ENCODE measurements at regions not wholly inside any gene's neighbourhood (a gene's known extent, or its start where the extent isn't known, plus 50 kb on each side); places are given as distances from the start of the nearest gene placed in this dataset.
"Not testable (repeated sequence)": the region's sequence is repeated elsewhere in the genome, so short reads cannot be mapped to it uniquely, and the experiment has no call there.

- Histone ChIP-seq H3K27ac (ENCODE audit: low read depth, low read length) (no peak overlapping the region), H3K14ac (ENCODE audit: low read length) (no peak overlapping the region), H3K9ac (ENCODE audit: low read length) (no peak overlapping the region), H2BK12ac (ENCODE audit: low read length) (no peak overlapping the region), H3K4me3 (ENCODE audit: low read depth, low read length) (no peak overlapping the region), H2BK120ac (ENCODE audit: insufficient read depth, low read length, poor library complexity) (no peak overlapping the region), H3K4ac (ENCODE audit: low read depth, low read length) (no peak overlapping the region), H3K27me3 (ENCODE audit: insufficient read depth, low read length) (no peaks in the 10 kb centered on the region), H3K4me2 (ENCODE audit: low read length) (no peak overlapping the region), H3K36me3 (ENCODE audit: control insufficient read depth in 1 of 2, insufficient read depth in 2 of 2, low read length in 2 of 2) (no peaks in the 10 kb centered on the region), H3K79me1 (ENCODE audit: low read length) (no peaks in the 10 kb centered on the region), H2AFZ (ENCODE audit: insufficient read depth, low read length, poor library complexity) (no peak overlapping the region), H3K79me2 (ENCODE audit: control insufficient read depth, insufficient read depth, low read length, poor library complexity) (no peaks in the 10 kb centered on the region), H2BK5ac (ENCODE audit: low read depth, low read length, poor library complexity) (no peak overlapping the region), H3K4me1 (ENCODE audit: control insufficient read depth in 1 of 2, insufficient read depth in 2 of 2, low read length in 2 of 2) (no peaks in the 10 kb centered on the region), H3K23ac (ENCODE audit: low read length) (no peak overlapping the region), H2AK5ac (ENCODE audit: low read length) (no peak overlapping the region), H4K91ac (ENCODE audit: low read depth, low read length) (no peak overlapping the region), H3K18ac (ENCODE audit: low read length) (no peak overlapping the region), H4K8ac (ENCODE audit: low read depth, low read length) (no peak overlapping the region), H4K12ac (ENCODE audit: low read depth, low read length) (no peak overlapping the region), H3K9me3 (ENCODE audit: insufficient read depth, low read depth, low read length) (no peaks in the 10 kb centered on the region)
- no peak for DNase-seq
- no CpG with 5 or more reads among the region's 2 CpGs for WGBS (ENCODE audit: extremely low coverage, insufficient coverage, insufficient read length)
Measured at GRCh38 chr7:106744563-106745091, 83.7 kb upstream of the CCDC71L start.

- H2BK120ac ChIP-seq (ENCODE audit: insufficient read depth, low read length, poor library complexity); H3K79me1 ChIP-seq (ENCODE audit: low read length); H2BK5ac ChIP-seq (ENCODE audit: low read depth, low read length, poor library complexity); H4K91ac ChIP-seq (ENCODE audit: low read depth, low read length); H3K4me2 ChIP-seq (ENCODE audit: low read length); H3K9ac ChIP-seq (ENCODE audit: low read length); H4K12ac ChIP-seq (ENCODE audit: low read depth, low read length); H3K4me3 ChIP-seq (ENCODE audit: low read depth, low read length); H3K9me3 ChIP-seq (ENCODE audit: insufficient read depth, low read depth, low read length); H3K14ac ChIP-seq (ENCODE audit: low read length); H2BK12ac ChIP-seq (ENCODE audit: low read length); DNase-seq; H2AFZ ChIP-seq (ENCODE audit: insufficient read depth, low read length, poor library complexity); H3K27me3 ChIP-seq (ENCODE audit: insufficient read depth, low read length); H2AK5ac ChIP-seq (ENCODE audit: low read length); H3K36me3 ChIP-seq (ENCODE audit: control insufficient read depth in 1 of 2, insufficient read depth in 2 of 2, low read length in 2 of 2); H3K23ac ChIP-seq (ENCODE audit: low read length); H3K4ac ChIP-seq (ENCODE audit: low read depth, low read length); H4K8ac ChIP-seq (ENCODE audit: low read depth, low read length); H3K18ac ChIP-seq (ENCODE audit: low read length); H3K27ac ChIP-seq (ENCODE audit: low read depth, low read length); H3K79me2 ChIP-seq (ENCODE audit: control insufficient read depth, insufficient read depth, low read length, poor library complexity); H3K4me1 ChIP-seq (ENCODE audit: control insufficient read depth in 1 of 2, insufficient read depth in 2 of 2, low read length in 2 of 2): not testable (repeated sequence)
- WGBS (ENCODE audit: extremely low coverage, insufficient coverage, insufficient read length): no CpG with 5 or more reads among the region's 2 CpGs
Measured at GRCh38 chr7:106747301-106747700, 86.3 kb upstream of the CCDC71L start.

- H2AK5ac ChIP-seq (ENCODE audit: low read length): no peak overlapping the region
- H2BK5ac ChIP-seq (ENCODE audit: low read depth, low read length, poor library complexity): no peak overlapping the region
- H3K27me3 ChIP-seq (ENCODE audit: insufficient read depth, low read length): no peaks in the 10 kb centered on the region
- no peak overlapping the region for H3K27ac ChIP-seq (ENCODE audit: low read depth, low read length)
- no peaks in the 10 kb centered on the region for H3K9me3 ChIP-seq (ENCODE audit: insufficient read depth, low read depth, low read length)
- no peaks in the 10 kb centered on the region for H3K79me2 ChIP-seq (ENCODE audit: control insufficient read depth, insufficient read depth, low read length, poor library complexity)
- no peaks in the 10 kb centered on the region for H3K4me1 ChIP-seq (ENCODE audit: control insufficient read depth in 1 of 2, insufficient read depth in 2 of 2, low read length in 2 of 2)
- H4K91ac ChIP-seq (ENCODE audit: low read depth, low read length): no peak overlapping the region
- no peaks in the 10 kb centered on the region for H3K36me3 ChIP-seq (ENCODE audit: control insufficient read depth in 1 of 2, insufficient read depth in 2 of 2, low read length in 2 of 2)
- WGBS (ENCODE audit: extremely low coverage, insufficient coverage, insufficient read length): no CpG with 5 or more reads among the region's 2 CpGs
- H2AFZ ChIP-seq (ENCODE audit: insufficient read depth, low read length, poor library complexity): no peak overlapping the region
- H3K18ac ChIP-seq (ENCODE audit: low read length): no peak overlapping the region
- no peaks in the 10 kb centered on the region for H3K79me1 ChIP-seq (ENCODE audit: low read length)
- H2BK12ac ChIP-seq (ENCODE audit: low read length): no peak overlapping the region
- no peak for DNase-seq
- H3K9ac ChIP-seq (ENCODE audit: low read length): no peak overlapping the region
- no peak overlapping the region for H3K4ac ChIP-seq (ENCODE audit: low read depth, low read length)
- no peak overlapping the region for H3K4me3 ChIP-seq (ENCODE audit: low read depth, low read length)
- no peak overlapping the region for H3K4me2 ChIP-seq (ENCODE audit: low read length)
- H3K23ac ChIP-seq (ENCODE audit: low read length): no peak overlapping the region
- H4K12ac ChIP-seq (ENCODE audit: low read depth, low read length): no peak overlapping the region
- no peak overlapping the region for H2BK120ac ChIP-seq (ENCODE audit: insufficient read depth, low read length, poor library complexity)
- H4K8ac ChIP-seq (ENCODE audit: low read depth, low read length): no peak overlapping the region
- no peak overlapping the region for H3K14ac ChIP-seq (ENCODE audit: low read length)
Measured at GRCh38 chr7:106747804-106748203, 86.8 kb upstream of the CCDC71L start.

GRCh38 chr7:106749165-106749564, 88.2 kb upstream of the CCDC71L start:
- Histone ChIP-seq H3K36me3 (ENCODE audit: control insufficient read depth in 1 of 2, insufficient read depth in 2 of 2, low read length in 2 of 2) (no peaks in the 10 kb centered on the region), H3K27me3 (ENCODE audit: insufficient read depth, low read length) (no peaks in the 10 kb centered on the region), H3K79me2 (ENCODE audit: control insufficient read depth, insufficient read depth, low read length, poor library complexity) (no peaks in the 10 kb centered on the region), H3K4ac (ENCODE audit: low read depth, low read length) (no peak overlapping the region), H3K9me3 (ENCODE audit: insufficient read depth, low read depth, low read length) (no peaks in the 10 kb centered on the region), H3K4me2 (ENCODE audit: low read length) (no peak overlapping the region), H4K91ac (ENCODE audit: low read depth, low read length) (no peak overlapping the region), H3K4me3 (ENCODE audit: low read depth, low read length) (no peak overlapping the region), H3K27ac (ENCODE audit: low read depth, low read length) (no peak overlapping the region), H3K79me1 (ENCODE audit: low read length) (no peaks in the 10 kb centered on the region), H3K14ac (ENCODE audit: low read length) (no peak overlapping the region), H3K23ac (ENCODE audit: low read length) (no peak overlapping the region), H2BK120ac (ENCODE audit: insufficient read depth, low read length, poor library complexity) (no peak overlapping the region), H4K12ac (ENCODE audit: low read depth, low read length) (no peak overlapping the region), H3K4me1 (ENCODE audit: control insufficient read depth in 1 of 2, insufficient read depth in 2 of 2, low read length in 2 of 2) (no peaks in the 10 kb centered on the region), H2AFZ (ENCODE audit: insufficient read depth, low read length, poor library complexity) (no peak overlapping the region), H4K8ac (ENCODE audit: low read depth, low read length) (no peak overlapping the region), H3K9ac (ENCODE audit: low read length) (no peak overlapping the region), H2BK5ac (ENCODE audit: low read depth, low read length, poor library complexity) (no peak overlapping the region), H3K18ac (ENCODE audit: low read length) (no peak overlapping the region), H2AK5ac (ENCODE audit: low read length) (no peak overlapping the region), H2BK12ac (ENCODE audit: low read length) (no peak overlapping the region)
- WGBS (ENCODE audit: extremely low coverage, insufficient coverage, insufficient read length): no CpG with 5 or more reads among the region's 1 CpG
- DNase-seq: no peak
